Cardiac fibroblast (primary cell): ENCODE measurements at regions not wholly inside any gene's neighbourhood (a gene's known extent, or its start where the extent isn't known, plus 50 kb on each side); places are given as distances from the start of the nearest gene placed in this dataset.

Experiments
- DNase-seq, 2 donors: peaks; one replicate each; pipeline versions ENCODE4 v3.0.0 to v3.0.0-alpha.2; 2010; ENCODE audit warnings: low read depth in 2 of 2
- H3K4me3 ChIP-seq, 2 donors: replicated peaks in 1 of 2; 1 replicate in 1 of 2; 2 replicates in 1 of 2; pipeline ENCODE4 v1.5.1; 2011; ENCODE audit warnings: low read depth in 2 of 2, low read length in 2 of 2, mild to moderate bottlenecking in 2 of 2, moderate library complexity in 1 of 2
- CTCF ChIP-seq: IDR thresholded peaks from one replicate; pipeline ENCODE4 v1.5.1; 2011; ENCODE audit warnings: low read depth, mild to moderate bottlenecking, low read length, inconsistent platforms

DNA sequence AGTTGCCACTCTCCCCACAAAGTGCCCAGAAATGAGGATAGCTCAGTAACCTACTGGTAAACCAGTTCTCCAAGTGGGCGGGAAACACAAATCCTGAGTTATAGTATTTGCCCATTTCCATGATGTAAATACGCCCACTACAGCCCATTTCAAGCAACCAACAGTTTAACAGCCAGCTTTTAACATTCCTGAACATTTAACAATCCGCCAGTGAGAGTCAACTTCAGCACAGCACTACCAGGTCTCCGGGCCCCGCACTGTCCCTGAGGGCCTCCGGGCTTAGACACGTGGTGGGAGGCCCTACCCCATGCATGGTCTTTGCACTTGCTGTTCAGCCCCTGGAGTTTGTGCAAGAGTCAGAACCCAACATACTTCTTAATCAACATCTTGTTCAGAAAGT, 132.0 kb upstream of the CTTNBP2NL start:
- H3K4me3 ChIP-seq: no peak overlapping the region
- no peak for TF ChIP-seq CTCF
- DNase-seq: peak in 1 of 2 donors; percentile 44

GRCh38 chr1:112264553-112264952, 131.5 kb upstream of the CTTNBP2NL start:
- TF ChIP-seq CTCF: no peak
- peak in 1 of 2 donors; percentile 64 for DNase-seq
- no peak overlapping the region for H3K4me3 ChIP-seq

DNA sequence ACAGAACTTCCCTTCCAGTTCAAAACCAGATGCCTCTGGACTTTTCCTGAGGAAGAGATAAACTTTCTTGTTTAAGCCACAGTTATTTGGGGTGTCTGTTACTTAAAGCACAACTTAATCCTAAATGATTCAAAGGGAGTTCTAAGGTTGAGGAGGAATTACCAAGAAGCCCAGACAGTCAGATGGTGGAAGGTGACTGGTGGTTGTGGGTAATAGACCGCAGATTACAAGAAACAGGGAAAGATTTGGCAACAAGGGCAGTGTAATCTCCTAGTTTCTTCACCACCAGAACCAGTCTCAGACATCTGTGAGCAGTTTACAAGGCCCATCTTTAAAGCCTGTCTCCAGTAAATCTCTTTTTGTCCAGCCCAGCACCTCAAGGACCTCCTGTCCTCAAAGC, 130.1 kb upstream of the CTTNBP2NL start:
- no peak overlapping the region for H3K4me3 ChIP-seq
- TF ChIP-seq CTCF: no peak
- no peak for DNase-seq

- H3K4me3 ChIP-seq: no peak overlapping the region
- no peak for TF ChIP-seq CTCF
- DNase-seq: no peak
Measured at GRCh38 chr1:112267206-112267605, 128.8 kb upstream of the CTTNBP2NL start.

- peak; percentile 7 to 39 for DNase-seq
- H3K4me3 ChIP-seq: no peak overlapping the region
- no peak for TF ChIP-seq CTCF
Measured at GRCh38 chr1:112267929-112268328, 128.1 kb upstream of the CTTNBP2NL start.

- TF ChIP-seq CTCF: no peak
- peak; percentile 7 to 54 for DNase-seq
- H3K4me3 ChIP-seq: no peak overlapping the region
Measured at GRCh38 chr1:112268408-112268807, 127.6 kb upstream of the CTTNBP2NL start.

DNA sequence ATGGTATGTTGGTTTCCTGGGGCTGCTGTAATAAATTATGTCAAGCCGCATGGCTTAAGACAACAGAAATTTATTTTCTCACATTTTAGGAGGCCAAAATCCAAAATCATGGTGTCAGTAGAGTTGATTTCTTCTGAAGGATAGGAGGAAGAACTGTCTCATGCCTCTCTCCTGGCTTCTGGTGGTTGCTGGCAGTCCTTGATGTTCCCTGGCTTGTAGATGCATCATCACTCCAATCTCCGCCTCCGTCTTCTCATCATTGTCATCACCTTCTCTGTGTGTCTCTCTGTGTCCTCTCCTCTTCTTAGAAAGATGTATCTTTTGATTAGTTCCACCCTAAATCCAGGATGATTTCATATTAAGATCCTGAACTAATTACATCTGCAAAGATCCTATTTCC, 124.7 kb upstream of the CTTNBP2NL start:
- no peak for TF ChIP-seq CTCF
- DNase-seq: no peak
- no peak overlapping the region for H3K4me3 ChIP-seq
